G401 (cell line): ENCODE measurements at regions not wholly inside any gene's neighbourhood (a gene's known extent, or its start where the extent isn't known, plus 50 kb on each side); places are given as distances from the start of the nearest gene placed in this dataset.

Experiments
- DNase-seq: peaks from one replicate; pipeline ENCODE4 v3.0.0-alpha.2; 2015; ENCODE audit warnings: low spot score
- in situ Hi-C: cut with HindIII; loops from 2 replicates; pipeline ENCODE4 v1.10.0; 2016; ENCODE audit warnings: low sequenced_read_pairs, mixed read lengths

DNA sequence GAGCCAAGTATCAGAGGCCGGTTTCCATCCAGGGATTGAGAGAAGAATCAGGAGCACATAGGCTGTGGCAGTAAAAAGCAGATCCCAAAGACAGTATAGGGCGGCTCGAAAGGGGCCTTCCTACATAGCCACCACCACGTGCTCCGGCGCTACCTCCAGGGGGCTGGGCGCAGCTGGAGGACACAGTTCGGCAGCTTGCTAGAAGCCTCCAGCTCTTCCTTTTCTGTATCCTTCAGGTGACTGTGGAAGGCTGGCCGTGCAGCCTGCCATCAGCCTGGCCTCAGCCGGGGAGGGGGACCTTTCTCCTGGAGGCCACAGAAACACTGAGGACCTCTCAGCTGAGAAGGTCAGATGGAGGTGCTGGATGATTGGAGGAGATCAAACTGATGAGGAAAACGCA, 183.6 kb upstream of the GLI2 start:
- in situ Hi-C loops = no loop called here
- DNase-seq = no peak

DNA sequence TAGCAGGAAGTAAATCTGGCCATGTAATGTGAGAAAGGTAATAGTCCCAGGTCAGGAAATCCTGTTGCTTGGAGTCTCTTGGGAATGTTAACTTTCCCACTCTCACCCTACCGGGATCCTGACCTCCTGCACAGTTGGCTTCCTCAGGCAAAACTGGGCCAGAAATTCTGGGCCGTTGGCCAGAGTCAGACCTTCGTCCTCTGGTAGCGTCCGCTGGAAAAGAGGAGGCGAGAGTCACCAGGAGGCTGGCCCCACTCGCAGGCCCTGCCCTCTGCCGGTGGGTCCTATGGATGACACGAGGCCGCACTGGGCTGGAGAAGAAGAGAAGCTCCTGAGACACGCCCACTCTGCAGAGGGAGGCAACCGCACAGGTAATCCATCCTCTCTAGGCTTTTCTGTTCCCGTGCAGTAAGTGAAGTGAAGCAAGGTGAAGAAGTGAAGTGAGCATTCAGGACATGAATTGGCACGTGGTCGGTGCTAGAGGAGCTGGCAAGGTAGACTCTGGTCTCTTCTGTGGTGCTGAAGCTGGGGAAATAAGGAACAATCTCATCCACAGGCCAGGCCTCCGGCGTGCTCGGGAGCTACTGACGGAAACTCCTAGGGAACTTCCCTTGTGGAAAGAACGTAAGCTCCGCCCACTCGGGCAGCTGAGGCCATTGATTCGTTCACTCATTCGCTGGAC, 182.7 kb upstream of the GLI2 start:
- in situ Hi-C loops = no loop called here

DNA sequence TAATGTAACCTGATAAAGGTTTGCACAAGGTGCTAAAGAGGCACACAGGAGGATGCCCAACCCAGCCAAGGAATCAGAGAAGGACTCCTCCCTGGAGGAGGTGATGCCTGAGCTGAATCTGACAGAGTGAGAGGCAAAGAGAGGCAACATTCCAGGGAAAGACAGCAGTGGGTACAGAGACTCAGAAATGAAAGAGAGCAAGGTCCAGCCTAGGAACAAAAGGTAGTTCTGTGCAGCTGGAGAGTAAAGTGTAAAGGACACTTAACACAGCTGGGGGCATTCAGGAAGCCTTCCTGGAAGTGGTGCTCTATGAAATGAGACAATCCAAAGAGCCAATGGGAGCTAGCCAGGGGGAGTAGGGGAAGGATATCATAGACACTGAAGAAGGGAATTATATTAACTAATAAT, 181.0 kb upstream of the GLI2 start:
- DNase-seq = no peak
- in situ Hi-C loops = no loop called here

More for the DNA sequence above, 182.7 kb upstream of the GLI2 start:
- peak; percentile 11 for DNase-seq

DNA sequence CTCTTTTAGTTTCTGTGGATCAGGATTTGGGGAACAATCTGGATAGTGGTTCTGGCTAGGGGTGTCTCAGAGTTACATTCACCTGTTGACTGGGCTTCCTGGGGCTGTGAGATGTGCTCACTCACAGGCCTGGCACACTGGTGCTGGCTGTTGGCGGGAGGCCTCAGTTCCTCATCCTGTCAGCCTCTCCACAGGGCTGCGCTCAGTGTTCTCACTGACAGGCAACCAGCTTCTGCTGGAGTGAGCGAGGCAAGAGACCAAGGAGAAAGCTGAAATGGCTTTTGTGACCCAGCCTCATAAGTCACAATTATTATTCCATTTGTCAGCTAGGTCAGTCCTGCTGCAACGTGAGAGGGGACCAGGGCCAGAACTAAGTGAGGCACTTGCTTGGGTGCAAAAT, 180.6 kb upstream of the GLI2 start:
- in situ Hi-C loops = no loop called here
- no peak for DNase-seq

DNA sequence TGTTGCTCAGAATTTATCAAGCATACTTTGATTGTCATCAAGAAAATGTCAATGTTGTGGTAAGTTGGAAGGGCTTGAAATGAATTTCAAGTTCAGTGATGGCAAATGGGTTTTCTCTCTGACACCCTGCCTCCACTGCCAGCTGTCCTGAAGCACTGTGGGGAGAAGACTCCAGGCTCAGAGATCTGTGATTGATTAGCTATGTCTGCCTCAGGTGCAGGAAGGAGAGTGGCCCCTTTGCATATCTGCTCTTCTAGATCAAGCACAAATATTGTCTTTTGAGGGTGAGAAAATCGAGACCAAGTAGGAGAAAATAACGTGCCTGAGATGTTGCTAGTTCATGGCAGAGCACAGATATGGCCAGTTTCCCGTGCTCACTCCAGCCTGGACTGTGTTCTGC, 178.8 kb upstream of the GLI2 start:
- in situ Hi-C loops = no loop called here
- DNase-seq = no peak

DNA sequence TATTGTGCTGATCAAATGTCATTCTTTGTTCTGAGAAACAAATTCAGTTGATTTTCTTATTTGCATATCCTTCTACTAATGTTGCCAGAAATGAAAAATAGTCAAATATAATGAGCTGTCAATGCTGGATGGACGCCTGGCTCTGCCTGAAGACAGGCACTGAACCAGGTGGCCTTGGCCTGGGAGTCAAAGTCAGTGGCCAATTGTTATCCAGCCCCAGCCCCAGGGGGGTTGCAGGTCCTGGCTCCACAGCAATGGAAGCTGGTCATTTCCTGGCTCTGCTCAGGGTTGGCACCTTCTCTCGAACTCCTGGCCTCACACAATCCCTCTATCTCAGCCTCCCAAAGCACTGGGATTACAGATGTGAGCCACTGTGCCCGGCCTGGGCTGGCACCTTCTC, 176.8 kb upstream of the GLI2 start:
- in situ Hi-C loops = no loop called here
- DNase-seq = no peak

DNA sequence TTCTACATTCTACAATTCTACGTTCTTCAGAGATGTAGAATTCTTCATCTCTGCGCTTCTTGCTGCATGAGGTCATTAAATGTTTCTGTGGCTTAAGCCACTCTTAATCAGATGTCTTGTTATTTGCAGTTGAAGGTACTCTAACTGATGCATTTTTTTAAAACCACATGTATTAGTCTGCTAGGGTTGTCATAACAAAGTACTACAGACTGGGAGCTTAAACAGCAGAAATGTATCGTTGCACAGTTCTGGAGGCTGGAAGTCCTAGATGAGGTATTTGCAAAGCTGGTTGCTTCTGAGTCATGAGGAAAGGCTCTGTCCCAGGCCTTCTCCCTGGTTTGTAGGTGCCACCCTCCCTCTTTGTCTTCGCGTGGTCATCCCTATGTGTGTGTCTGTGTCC, 176.3 kb upstream of the GLI2 start:
- in situ Hi-C loops = no loop called here
- no peak for DNase-seq

DNA sequence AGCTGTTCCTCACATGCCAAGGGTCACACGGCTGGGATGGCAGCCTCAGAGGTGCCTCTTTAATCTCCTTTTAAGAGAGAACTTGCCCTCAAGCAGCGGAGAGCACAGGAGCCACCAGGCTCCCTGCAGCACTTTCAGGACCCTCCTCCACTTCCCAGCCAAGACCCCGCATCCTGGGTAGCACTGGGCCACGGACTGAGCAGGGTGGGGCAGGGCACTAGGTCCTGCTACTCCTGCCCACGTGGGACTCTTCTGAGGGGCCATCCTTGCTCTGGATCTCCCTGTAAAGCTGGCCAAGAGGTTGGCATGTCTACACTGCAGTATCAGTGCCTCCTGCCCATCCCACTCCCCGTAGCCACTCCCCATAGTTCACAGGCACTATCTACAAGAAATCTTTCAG, 175.3 kb upstream of the GLI2 start:
- in situ Hi-C loops = no loop called here
- DNase-seq = no peak

DNA sequence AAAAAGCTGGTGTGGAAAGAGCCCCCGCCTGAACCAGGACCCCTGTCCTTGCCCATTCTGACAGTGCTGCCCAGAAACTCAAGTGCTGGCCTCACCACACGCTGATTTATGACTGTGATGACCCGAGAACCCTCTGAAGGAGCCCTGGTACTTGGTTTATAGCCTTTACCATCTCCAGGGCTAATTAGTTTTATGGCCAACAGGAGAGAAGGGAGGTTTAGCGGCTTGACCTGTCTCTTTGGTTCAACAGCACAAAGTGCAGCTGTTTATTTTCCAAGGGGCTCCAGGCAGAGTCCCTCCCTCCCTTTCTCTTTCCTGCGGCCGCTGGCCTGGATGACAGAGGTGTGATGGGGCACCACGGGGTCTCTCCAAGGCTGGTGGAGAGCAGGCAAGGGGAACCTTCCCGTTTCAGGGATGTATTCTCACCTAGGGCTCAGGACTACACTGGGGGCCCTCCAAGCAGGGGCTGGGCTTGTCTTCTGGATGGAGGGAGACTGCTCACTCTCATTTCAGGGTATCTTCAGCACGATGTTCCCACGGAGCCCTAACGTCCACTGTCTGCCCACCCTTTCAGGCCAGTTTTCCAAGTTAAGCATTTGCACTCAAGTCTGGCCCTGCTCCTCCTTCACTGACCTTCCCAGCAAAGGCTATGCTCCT, 174.2 kb upstream of the GLI2 start:
- in situ Hi-C loops = no loop called here
- no peak for DNase-seq

DNA sequence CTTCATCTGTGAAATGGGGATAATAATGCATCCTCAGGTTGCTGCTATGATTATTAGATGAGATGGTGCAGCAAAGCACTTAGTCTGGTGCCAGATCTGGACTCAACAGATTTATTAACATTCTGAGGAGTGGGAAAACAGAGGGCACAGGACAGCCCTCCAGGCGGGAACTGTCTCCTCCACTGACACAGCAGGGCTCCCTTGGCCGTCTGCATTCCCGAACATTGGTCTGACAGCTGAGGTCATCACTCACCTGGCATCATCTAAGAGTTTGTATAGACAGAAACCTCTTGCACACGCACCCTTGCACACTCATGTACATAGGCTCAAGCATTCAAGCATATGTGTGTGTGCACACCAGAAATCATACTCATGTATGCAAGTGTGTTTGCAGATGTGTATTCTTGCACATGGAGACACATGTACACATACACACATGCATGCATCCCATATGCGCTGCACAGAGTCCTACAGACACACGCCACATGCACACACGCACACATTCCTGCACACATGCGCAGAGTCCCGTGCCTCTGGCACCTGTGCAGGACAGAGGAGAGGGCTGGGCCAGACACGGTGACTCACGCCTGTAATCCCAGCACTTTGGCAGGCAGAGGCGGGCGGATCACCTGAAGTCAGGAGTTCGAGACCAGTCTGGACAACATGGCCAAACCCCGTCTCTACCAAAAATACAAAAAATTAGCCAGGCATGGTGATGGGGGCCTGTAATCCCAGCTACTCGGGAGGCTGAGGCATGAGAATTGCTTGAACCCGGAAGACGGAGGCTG, 173.3 kb upstream of the GLI2 start:
- DNase-seq = no peak
- in situ Hi-C loops = no loop called here

DNA sequence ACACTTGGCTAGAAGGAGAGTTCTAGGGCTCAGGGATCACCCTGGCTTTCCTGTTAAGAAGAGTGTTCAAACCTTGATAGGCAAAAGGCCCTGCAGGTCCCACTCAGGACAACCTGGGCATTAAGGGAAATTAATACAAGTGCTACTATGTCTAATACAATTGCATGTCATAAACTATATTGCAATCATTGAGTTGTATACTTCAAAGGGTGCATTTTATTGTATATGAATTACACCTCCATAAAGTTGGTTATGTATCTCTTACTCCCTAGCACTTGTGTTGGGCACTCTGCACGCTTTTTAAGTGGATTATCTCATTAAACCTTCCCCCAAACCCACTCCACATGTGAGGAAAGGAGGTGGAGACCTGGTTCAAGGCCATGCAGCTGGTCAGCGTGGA, 172.1 kb upstream of the GLI2 start:
- DNase-seq = no peak

DNA sequence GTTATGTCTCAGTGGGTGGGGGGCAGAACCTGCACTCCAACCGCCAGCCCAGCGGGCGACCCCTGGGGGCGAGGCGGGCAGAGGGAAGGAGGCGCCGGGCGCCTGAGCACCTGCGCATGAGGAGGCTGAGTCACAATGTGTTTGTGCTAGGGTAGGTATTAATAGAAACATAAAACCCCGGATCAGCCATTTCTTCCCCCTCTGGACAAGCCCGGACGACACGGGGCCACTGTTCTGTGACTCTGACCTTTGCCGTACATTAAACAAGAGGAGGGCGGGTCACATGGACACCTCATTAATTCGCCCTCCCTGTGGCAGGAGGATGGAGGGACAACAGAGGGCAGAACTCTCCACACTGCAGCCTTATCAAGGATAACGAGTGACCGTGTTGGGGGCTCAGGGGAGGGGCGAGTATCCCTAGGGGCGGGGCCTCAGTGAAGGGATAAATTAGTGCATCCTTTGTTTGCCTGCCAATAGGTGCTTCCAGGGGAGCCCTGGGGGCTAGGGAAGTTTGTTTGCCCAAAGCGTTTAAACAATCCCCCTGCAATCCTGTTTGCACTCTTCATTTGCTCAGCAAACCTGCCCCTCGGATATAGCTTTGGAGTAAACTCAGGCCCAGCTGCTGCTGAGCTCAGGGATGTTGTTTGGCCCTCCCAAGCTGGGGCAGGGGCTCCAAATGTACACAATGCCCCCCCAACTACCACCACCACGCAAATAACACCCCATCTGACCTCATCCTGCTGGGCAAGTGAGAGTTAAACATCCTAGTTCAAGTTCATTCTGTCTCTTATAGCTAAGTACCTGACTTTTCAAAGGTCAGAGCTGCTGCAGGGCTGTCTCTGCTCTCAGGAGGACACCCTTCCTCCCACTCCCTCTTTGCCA, 171.2 kb upstream of the GLI2 start:
- in situ Hi-C loops = no loop called here
- DNase-seq = no peak

More for the DNA sequence above, 172.1 kb upstream of the GLI2 start:
- in situ Hi-C loops = no loop called here

DNA sequence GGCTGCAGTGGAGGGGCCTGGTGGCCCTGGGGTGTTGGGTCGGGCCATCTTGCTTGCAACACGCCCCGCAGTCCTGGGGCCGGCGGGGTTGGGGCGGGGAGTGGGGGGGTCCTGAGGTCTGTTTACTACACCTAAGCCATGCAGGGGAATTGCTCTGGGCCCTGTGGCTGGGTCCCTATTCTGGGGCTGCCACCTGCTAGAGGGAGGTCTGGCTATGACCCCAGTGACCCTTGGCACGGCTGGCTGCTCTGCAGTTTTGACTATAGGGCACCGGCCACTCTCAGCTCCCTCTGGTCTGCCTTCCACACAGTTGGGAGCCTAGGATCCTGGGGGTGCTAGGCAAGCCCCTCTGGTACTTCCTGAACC, 170.6 kb upstream of the GLI2 start:
- DNase-seq = no peak
- in situ Hi-C loops = no loop called here

DNA sequence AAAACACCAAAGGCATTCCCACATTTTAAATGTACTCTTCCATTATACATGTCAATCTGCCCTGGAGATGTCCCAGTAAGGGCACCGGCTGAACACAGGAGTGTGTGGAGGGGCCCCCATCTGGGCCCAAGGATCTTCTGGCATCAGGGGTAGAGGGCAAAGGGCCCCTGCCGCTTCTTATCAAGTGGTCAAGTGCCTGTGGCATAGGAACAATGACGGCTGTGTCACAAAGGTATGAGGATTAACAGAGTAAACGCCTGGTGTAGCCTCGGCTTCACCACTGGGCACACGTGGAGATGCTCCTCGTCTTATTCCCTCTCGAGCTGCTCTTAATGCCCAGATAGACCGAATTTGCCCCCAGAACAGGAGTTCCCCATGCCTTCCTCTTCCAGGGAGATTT, 169.7 kb upstream of the GLI2 start:
- DNase-seq = no peak
- in situ Hi-C loops = no loop called here

DNA sequence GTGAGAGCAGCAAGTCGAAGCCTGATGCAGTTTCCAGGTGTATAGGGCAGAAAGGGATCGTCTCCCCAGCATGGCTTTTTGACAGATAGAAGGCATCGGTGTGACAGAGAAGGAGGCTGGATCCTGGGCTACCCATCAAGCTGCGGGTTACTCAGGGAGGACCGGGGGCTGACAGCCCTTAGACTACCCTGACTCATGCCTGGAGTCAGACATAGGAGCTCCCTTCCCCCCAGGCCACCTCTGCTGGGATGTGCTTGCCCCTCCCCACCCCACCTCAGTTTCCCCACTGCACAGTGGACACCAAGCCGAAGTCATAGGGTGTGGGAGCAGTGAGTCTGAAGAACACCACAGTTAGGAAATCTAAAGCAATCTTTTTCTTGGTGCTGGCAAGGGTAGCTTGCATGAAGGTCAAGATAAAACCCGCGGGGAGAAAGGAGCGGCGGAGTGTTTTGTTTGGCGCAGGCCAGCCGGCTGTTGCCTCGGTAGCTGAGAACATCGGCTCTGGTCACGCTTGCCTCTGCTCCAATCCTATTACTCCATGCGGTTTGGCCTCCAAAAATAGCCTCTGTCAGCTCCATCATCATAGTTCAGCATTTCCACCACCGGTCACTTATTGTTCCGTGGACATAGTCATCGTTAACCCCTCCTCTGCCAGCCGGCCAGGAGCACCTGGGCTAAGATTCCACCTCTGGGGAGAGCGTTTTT, 169.2 kb upstream of the GLI2 start:
- in situ Hi-C loops = no loop called here

DNA sequence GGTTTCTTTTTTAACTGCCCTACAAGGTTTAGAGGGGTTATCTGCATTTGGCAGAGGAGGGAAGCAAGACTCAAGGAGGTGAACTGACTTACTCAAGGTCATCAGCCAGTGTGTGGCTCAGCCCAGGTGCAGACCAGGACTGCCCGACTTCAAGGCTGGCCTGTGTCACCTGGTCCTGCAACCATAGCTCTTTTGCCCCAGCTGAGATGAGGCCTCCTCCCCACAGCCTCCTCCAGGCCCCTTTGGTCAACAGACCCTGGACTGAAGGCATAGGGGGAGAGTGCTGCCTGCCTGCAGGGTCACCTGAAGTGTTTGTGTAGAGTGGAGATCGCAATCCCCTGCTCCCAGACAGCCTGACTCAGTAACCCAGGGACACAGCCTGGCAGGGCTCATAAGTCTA, 168.5 kb upstream of the GLI2 start:
- no peak for DNase-seq
- in situ Hi-C loops = no loop called here

More for the DNA sequence above, 169.2 kb upstream of the GLI2 start:
- peak; percentile 2 for DNase-seq

DNA sequence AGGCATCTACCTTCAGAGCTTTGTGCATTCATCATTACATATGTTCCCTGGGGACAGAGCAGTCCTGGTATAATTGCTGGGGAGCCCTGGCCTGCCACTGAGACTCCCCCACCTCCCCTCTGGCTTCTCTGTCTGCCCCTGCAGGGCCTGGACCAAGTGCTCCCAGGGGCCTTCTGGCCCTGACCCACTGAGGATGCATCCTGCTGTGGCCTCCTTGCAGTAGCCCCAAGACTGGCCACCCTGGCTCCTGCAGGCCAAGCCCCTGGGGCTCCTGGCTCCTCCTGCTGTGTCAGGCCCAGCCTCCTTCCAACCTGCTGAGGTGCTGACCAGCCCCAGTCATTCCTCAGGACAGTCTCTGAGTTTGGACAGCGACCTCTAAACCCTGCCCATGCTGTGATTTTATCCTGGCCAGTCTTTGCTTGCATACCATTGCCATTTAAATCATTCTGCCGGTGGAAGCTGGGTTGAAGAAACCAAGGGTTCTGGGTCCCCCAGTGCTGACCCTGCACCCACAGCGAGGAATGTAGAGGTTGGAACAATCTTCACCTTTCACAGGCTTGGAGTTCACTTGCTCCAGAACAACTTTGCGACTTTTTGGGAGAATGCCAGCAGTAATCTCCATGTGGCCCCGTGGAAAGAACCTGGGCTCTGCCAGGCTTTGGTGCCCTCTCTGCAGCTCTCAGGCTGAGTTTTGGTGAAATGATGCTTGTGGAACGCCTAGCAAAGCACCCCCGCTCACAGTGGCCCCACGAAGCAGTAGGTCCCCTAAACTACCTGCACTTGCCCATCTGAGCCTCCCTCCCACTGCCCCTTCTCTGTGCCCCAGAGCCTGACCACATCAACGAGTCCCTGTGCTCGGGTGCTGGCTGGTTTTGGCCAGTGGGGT, 167.3 kb upstream of the GLI2 start:
- in situ Hi-C loops = no loop called here
- DNase-seq = no peak

DNA sequence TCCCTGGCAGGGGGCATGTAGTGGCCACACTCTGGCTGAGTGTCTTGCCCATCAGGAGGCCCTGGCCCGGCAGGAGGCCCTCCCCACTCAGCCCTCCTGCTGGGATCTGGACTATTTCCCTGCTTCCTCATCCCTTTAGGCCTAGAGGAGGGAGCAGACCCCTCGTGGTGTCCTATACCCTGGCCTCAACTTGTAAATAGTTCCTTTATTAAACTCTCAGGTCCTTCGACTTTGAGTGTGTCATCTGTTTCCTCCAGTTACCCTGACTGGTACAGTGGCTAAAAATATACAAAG, 166.7 kb upstream of the GLI2 start:
- in situ Hi-C loops = no loop called here
- no peak for DNase-seq
